ENCODE measurements at regions not wholly inside any gene's neighbourhood (a gene's known extent, or its start where the extent isn't known, plus 50 kb on each side); places are given as distances from the start of the nearest gene placed in this dataset.

DNA sequence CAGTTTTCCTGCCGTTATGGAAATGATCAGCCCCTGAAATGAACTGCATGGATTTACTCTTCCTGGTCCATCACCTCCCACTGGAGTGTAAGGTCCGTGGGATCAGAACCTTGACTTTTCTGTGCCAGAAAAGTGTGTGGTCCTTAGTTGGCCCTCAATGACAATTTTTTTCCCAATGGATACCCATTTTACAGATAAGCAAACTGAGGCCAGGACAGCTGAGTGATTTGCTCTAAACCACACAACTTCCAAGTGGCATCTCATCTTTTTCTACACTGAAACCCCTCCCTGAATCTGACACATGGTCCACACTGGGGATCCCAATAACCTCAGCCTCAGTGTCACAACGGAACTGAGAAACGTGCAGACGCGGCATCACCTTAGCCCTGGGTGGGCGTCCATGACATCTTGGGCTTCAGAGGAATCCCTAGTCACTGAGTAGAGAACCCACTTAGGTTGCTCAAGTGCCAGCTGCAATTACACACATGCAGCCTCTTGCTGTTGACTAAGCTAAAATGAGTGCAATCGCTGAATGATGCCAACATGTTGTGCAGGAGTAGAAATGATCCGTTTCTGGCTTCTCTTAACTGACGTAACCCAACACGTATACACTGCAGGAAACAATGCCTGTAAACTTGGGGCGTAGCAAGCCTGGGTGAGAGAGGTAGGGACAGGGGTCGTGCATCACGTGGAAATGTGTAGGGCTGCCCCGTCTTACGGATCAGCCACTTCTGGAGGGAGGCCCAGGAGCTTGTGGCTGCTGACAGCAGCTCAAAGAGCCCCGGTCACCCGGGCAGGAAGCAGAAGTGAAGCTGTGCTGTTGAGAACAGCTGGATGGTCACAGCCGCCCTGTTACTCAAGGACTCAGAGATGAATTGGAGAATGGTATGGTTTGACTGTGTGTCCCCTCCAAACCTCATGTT is 136.3 kb downstream of the SHANK2 start:
- ChIA-PET CTCF (no interaction called here), POLR2A (no interaction called here)
- TF ChIP-seq, protein P1, sequence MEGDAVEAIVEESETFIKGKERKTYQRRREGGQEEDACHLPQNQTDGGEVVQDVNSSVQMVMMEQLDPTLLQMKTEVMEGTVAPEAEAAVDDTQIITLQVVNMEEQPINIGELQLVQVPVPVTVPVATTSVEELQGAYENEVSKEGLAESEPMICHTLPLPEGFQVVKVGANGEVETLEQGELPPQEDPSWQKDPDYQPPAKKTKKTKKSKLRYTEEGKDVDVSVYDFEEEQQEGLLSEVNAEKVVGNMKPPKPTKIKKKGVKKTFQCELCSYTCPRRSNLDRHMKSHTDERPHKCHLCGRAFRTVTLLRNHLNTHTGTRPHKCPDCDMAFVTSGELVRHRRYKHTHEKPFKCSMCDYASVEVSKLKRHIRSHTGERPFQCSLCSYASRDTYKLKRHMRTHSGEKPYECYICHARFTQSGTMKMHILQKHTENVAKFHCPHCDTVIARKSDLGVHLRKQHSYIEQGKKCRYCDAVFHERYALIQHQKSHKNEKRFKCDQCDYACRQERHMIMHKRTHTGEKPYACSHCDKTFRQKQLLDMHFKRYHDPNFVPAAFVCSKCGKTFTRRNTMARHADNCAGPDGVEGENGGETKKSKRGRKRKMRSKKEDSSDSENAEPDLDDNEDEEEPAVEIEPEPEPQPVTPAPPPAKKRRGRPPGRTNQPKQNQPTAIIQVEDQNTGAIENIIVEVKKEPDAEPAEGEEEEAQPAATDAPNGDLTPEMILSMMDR (IDR thresholded peaks at IDR 0.05; ENCODE audit: control extremely low read depth, extremely low read depth, low read depth, missing control alignments), result no peak
- no peak for DNase-seq (ENCODE audit: extremely low spot score)

DNA sequence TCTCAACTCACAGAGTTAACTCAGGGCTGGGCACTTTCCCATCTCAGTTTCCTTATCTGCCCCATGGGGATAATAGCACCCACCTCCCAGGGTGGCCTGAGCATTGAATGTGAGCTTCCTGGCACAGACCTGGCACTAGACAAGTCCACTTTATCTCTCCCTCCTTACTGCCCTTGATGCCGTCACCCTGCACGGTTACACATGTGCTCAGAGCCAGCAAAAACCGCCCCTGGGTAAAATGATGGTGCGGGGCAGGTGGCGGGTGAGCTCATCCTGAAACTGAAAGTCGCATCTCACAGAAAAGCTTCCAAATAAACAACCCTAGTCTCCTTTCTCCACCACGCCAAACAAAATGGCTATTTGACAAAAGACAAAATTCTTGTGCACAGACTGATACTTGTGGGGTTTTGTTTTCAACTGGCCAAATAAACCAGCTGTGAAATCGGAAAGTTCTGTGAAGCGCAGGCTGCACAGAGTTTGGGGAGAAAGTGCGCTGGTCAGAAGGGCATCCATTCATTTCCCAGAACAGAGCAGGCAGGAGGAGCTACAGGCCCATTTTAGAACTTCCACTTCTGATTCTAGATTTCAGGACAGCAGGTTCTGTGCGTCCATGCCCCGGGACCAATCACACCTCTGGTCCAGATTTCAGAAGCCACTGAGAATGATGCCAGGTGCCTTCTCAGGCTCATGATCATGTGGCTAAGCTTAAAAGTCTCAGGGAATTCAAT is 138.1 kb downstream of the SHANK2 start:
- POLR2A ChIA-PET, result no interaction called here

DNA sequence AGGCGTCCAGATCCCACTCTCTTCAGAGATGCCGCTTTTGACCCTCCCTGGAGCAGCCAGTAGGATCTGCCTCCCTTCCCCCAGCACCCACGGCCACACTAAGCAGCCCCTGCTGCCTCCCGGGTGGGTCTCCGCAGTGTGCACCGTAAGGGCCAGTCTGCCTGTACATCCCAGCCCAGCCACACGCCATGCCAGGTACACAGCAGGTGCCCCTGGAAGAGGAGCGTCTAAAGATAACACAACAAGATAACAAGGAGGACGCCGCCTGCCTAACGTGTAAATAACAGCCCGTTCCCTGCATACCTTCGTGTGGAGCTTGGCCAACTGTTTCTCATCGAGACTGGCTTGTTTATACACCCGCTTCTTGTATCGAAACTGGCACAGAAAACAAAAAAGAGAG is 139.4 kb downstream of the SHANK2 start:
- DNase-seq (ENCODE audit: extremely low spot score), result no peak
- POLR2A ChIA-PET, result no interaction called here
- TF ChIP-seq, protein P1 (IDR thresholded peaks at IDR 0.05; ENCODE audit: control extremely low read depth, extremely low read depth, low read depth, missing control alignments), result no peak
- CTCF ChIA-PET, result no interaction called here

More for the DNA sequence above, 138.1 kb downstream of the SHANK2 start:
- CTCF ChIA-PET, result no interaction called here
- DNase-seq (ENCODE audit: extremely low spot score), result no peak
- TF ChIP-seq, protein P1 (IDR thresholded peaks at IDR 0.05; ENCODE audit: control extremely low read depth, extremely low read depth, low read depth, missing control alignments), result no peak

DNA sequence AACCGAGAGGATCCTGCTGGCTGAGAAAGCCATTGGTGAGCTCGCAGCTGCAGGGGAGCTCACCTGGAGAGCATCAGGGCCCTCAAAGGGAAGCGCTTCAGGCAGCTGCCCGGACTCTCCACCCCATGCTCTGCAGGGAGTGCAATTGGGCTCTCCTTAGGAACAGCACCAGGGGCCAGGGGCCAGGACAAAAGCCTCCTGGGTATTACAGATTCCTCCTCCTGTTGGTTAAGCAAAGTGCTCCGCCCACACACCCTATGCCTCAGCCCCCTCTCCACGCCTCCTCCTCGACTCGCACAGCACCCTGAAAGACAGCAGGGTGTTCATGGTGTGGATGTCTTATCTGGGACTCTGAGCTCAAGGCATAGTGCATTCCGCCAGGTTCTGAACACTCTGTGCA is 139.9 kb downstream of the SHANK2 start:
- DNase-seq (ENCODE audit: extremely low spot score), result no peak
- TF ChIP-seq, protein P1 (IDR thresholded peaks at IDR 0.05; ENCODE audit: control extremely low read depth, extremely low read depth, low read depth, missing control alignments), result no peak
- ChIA-PET POLR2A (no interaction called here), CTCF (no interaction called here)

DNA sequence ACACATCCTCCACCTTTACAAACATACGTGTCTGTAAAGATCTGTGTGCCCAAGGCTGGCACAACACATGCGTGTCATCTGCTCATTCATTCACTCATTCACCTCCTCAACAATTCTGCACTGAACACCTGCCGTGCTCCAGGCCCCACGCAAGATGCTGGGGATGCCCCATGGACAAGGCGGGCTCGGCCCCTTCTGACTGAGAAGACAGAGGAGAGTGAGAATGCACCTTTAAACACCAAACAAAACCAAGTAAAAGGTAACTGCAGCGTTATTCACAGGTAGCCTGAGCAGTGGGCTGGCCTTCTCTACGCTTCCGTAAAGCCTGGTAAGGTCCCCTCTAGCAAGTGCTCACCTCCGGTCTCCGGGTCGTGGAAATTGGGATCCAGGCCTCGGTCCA is 142.8 kb downstream of the SHANK2 start:
- no peak for DNase-seq (ENCODE audit: extremely low spot score)
- CTCF ChIA-PET, result no interaction called here
- POLR2A ChIA-PET, result no interaction called here
- TF ChIP-seq, protein P1 (IDR thresholded peaks at IDR 0.05; ENCODE audit: control extremely low read depth, extremely low read depth, low read depth, missing control alignments), result no peak

DNA sequence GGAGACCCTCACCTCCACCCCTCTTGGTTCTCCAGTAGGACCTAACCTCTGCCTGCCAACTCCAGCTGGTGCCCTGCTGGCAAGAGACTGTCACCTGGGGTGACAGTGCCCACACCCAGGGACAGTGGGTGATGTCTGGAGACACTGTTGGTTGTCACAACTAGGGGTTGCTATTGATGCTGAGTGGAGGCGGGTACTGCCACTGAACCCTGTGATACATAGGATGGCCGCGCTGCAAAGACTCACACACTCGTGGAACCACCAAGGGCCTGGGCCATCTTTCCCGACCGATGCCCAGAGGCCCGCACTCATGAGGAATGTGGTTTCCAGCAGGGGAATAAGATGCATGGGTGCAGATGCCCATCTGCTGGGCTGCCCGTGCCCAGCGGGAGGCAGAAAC is 143.2 kb downstream of the SHANK2 start:
- DNase-seq (ENCODE audit: extremely low spot score), result no peak
- TF ChIP-seq, protein P1 (IDR thresholded peaks at IDR 0.05; ENCODE audit: control extremely low read depth, extremely low read depth, low read depth, missing control alignments), result no peak
- CTCF ChIA-PET, result no interaction called here
- POLR2A ChIA-PET, result no interaction called here

Data from GM10248 (cell line).